Transverse colon (tissue), 4 donors: ENCODE measurements at regions not wholly inside any gene's neighbourhood (a gene's known extent, or its start where the extent isn't known, plus 50 kb on each side); places are given as distances from the start of the nearest gene placed in this dataset.

ENCODE experiments used
- DNase-seq: peaks from one replicate; pipeline ENCODE4 v3.0.0-alpha.2; 2019
- H3K27ac ChIP-seq, 4 donors: fragments of 200-600 bp; sonication (generic); 2 replicates each; pipeline ENCODE4 v1.5.1; 2016 to 2018; ENCODE audit warnings: inconsistent platforms in 4 of 4
- H3K27me3 ChIP-seq: fragments of 200-600 bp; sonication (generic); 2 replicates; pipeline ENCODE4 v1.5.1; 2017; ENCODE audit warnings: inconsistent platforms
- H3K36me3 ChIP-seq, 4 donors: fragments of 200-600 bp; sonication (generic); 2 replicates each; pipeline ENCODE4 v1.5.1; 2017 to 2019; ENCODE audit warnings: inconsistent platforms in 4 of 4
- H3K4me1 ChIP-seq, 4 donors: fragments of 200-600 bp; sonication (generic); 2 replicates each; pipeline ENCODE4 v1.5.1; 2017 to 2020; ENCODE audit warnings: inconsistent platforms in 4 of 4
- H3K4me3 ChIP-seq, 4 donors: fragments of 200-600 bp; sonication (generic); 1 replicate in 1 of 4; 2 replicates in 3 of 4; pipeline versions ENCODE4 v1.5.1 to v1.6.1; 2017 to 2019; ENCODE audit warnings: inconsistent platforms in 4 of 4
- H3K9me3 ChIP-seq, 2 donors: fragments of 200-600 bp; sonication (generic); 2 replicates each; pipeline ENCODE4 v1.5.1; 2017 to 2019; ENCODE audit warnings: inconsistent platforms in 2 of 2
- CTCF ChIP-seq, 5 experiments: fragments of 200-600 bp in 3 of 5; fragments of 450-650 bp in 2 of 5; sonication (generic) in 3 of 5; IDR thresholded peaks; 1 replicate in 2 of 5; 2 replicates in 3 of 5; pipeline ENCODE4 v1.5.1; 2016 to 2017; ENCODE audit warnings: antibody characterized with exemption in 5 of 5, inconsistent platforms in 3 of 5, mild to moderate bottlenecking in 2 of 5, moderate library complexity in 1 of 5
- EP300 ChIP-seq: sonication (generic); formaldehyde crosslinking; IDR thresholded peaks from one replicate; pipeline ENCODE4 v1.6.1; 2017; ENCODE audit warnings: antibody characterized with exemption, low read depth
- POLR2A ChIP-seq: fragments of 450-650 bp; IDR thresholded peaks from one replicate; pipeline ENCODE4 v1.6.1; 2016; ENCODE audit warnings: antibody characterized with exemption, mild to moderate bottlenecking, moderate library complexity
- POLR2AphosphoS5 ChIP-seq, 3 donors: sonication (generic); formaldehyde crosslinking; IDR thresholded peaks; one replicate each; pipeline ENCODE4 v1.6.1; 2016; ENCODE audit warnings: antibody characterized with exemption in 3 of 3
- WGBS, 2 donors: methylation state at CpG; one replicate each; pipeline ENCODE4 v1.1.5; 2018; ENCODE audit warnings: low coverage in 1 of 2; 5-methylcytosine and 5-hydroxymethylcytosine counted together
- in situ Hi-C, 4 donors: fragments of 200-750 bp; cut with MboI; loops; one replicate each; pipeline versions ENCODE4 v1.15.0 to v1.15.1; 2017; ENCODE audit warnings: low sequenced_read_pairs in 3 of 4, low pct_ligation_motif_present in 1 of 4, low pct_unique_long_range_greater_than_20kb in 1 of 4
- intact Hi-C: fragments of 100-400 bp; cut with DNase I; formaldehyde crosslinking; loops from one replicate; pipeline ENCODE4 v1.15.1; 2023; ENCODE audit warnings: low total_unique reads

GRCh38 chr4:128565565-128566186, 243.8 kb upstream of the JADE1 start:
- peaks cover 4 to 10% (median 5%) of the 10 kb centered on the region in 4 donors for H3K4me1 ChIP-seq
- H3K4me3 ChIP-seq = no peak overlapping the region
- peak; percentile 54 to 63 (median 57) for TF ChIP-seq CTCF (IDR thresholded peaks at IDR 0.05)
- TF ChIP-seq POLR2AphosphoS5 (IDR thresholded peaks at IDR 0.05) = no peak
- TF ChIP-seq POLR2A = no peak
- TF ChIP-seq EP300 = no peak
- no peaks in the 10 kb centered on the region for H3K36me3 ChIP-seq
- peak; percentile 54 for DNase-seq
- no peak overlapping the region for H3K27ac ChIP-seq
- H3K27me3 ChIP-seq = no peaks in the 10 kb centered on the region
- H3K9me3 ChIP-seq = no peaks in the 10 kb centered on the region
- in situ Hi-C loops = loop anchor here (10.0 to 25.0 kb wide), 5 partner anchors 103 to 522 kb away; partner anchors contain the start of genes PGRMC2 (in 2 of the 4), C4orf33 (in 1 of the 4) and SCLT1 (in 1 of the 4)
- intact Hi-C loops = loop anchor here (5.0 to 10.0 kb wide), 4 partner anchors 89 to 529 kb away; partner anchors contain the start of genes C4orf33, JADE1 and SCLT1
- WGBS, 2 donors = 53 to 67% methylated on average over 2 to 4 of the region's 4 CpGs

GRCh38 chr4:128565054-128565453, 244.4 kb upstream of the JADE1 start:
- Histone ChIP-seq H3K4me3 (no peak overlapping the region), H3K4me1 (peaks cover 4 to 12% (median 5%) of the 10 kb centered on the region in 4 donors), H3K36me3 (no peaks in the 10 kb centered on the region), H3K27ac (no peak overlapping the region), H3K27me3 (no peaks in the 10 kb centered on the region), H3K9me3 (no peaks in the 10 kb centered on the region)
- in situ Hi-C loops (loop anchor here (10.0 to 25.0 kb wide), 5 partner anchors 103 to 522 kb away; partner anchors contain the start of genes PGRMC2 (in 2 of the 4), C4orf33 (in 1 of the 4) and SCLT1 (in 1 of the 4)), intact Hi-C loops (loop anchor here (5.0 to 10.0 kb wide), 4 partner anchors 90 to 530 kb away; partner anchors contain the start of genes C4orf33, JADE1 and SCLT1)
- no peak for DNase-seq
- TF ChIP-seq POLR2A (no peak), CTCF (IDR thresholded peaks at IDR 0.05) (no peak), POLR2AphosphoS5 (IDR thresholded peaks at IDR 0.05) (no peak), EP300 (no peak)
- WGBS, 2 donors = 82 to 83% methylated on average over 2 of the region's 2 CpGs

GRCh38 chr4:128564081-128564630, 245.3 kb upstream of the JADE1 start:
- Histone ChIP-seq H3K4me3 (no peak overlapping the region), H3K27ac (no peak overlapping the region), H3K4me1 (peaks cover 4 to 12% (median 5%) of the 10 kb centered on the region in 4 donors), H3K9me3 (no peaks in the 10 kb centered on the region), H3K27me3 (no peaks in the 10 kb centered on the region), H3K36me3 (no peaks in the 10 kb centered on the region)
- no peak for DNase-seq
- TF ChIP-seq EP300 = no peak
- TF ChIP-seq CTCF (IDR thresholded peaks at IDR 0.05) = no peak
- TF ChIP-seq POLR2A = no peak
- no peak for TF ChIP-seq POLR2AphosphoS5 (IDR thresholded peaks at IDR 0.05)
- intact Hi-C loops (loop anchor here (10.0 kb wide), 3 partner anchors 91 to 531 kb away; partner anchors contain the start of genes C4orf33 and SCLT1), in situ Hi-C loops (loop anchor here (10.0 to 25.0 kb wide), 5 partner anchors 102 to 523 kb away; partner anchors contain the start of genes PGRMC2 (in 2 of the 4), C4orf33 (in 1 of the 4) and SCLT1 (in 1 of the 4))
- 81 to 85% methylated on average over 2 of the region's 2 CpGs for WGBS, 2 donors
